MCF 10A (cell line): ENCODE measurements at regions not wholly inside any gene's neighbourhood (a gene's known extent, or its start where the extent isn't known, plus 50 kb on each side); places are given as distances from the start of the nearest gene placed in this dataset.

ENCODE experiments used
- BruUV-seq: library from RNA; stranded (reverse); fragments of 400-500 nt; replicated peaks from 2 replicates; lab custom pipeline; 2021; lab: Mats Ljungman, UMichigan
- CTCF ChIA-PET: fragments of 300-600 bp; sonication (Branson Sonifier 250); formaldehyde crosslinking; extraction: SDS; loops from one replicate; lab custom pipeline; 2021; ENCODE audit warnings: antibody characterized with exemption, inconsistent platforms; lab: Yijun Ruan, JAX
- POLR2A ChIA-PET: fragments of 300-600, 350-650 bp; sonication (Branson Sonifier 250); formaldehyde crosslinking; extraction: SDS; loops from one replicate; lab custom pipeline; 2020; ENCODE audit warnings: antibody characterized with exemption, inconsistent platforms; lab: Yijun Ruan, JAX
- DNase-seq: peaks from one replicate; pipeline ENCODE4 v3.0.0-alpha.2; 2018; ENCODE audit not compliant: unreplicated experiment
- H3K27ac Mint-ChIP-seq: one replicate; pipeline ENCODE4 v1.8.0; 2022; ENCODE audit warnings: mild to moderate bottlenecking, low read depth, mixed read lengths; ENCODE audit not compliant: unreplicated experiment
- H3K27me3 Mint-ChIP-seq: one replicate; pipeline ENCODE4 v1.8.0; 2022; ENCODE audit warnings: mixed read lengths; ENCODE audit not compliant: insufficient read depth, unreplicated experiment
- H3K36me3 Mint-ChIP-seq: one replicate; pipeline ENCODE4 v1.8.0; 2022; ENCODE audit warnings: mild to moderate bottlenecking, moderate library complexity, mixed read lengths; ENCODE audit not compliant: insufficient read depth, unreplicated experiment
- H3K4me1 Mint-ChIP-seq: one replicate; pipeline ENCODE4 v1.8.0; 2022; ENCODE audit warnings: mixed read lengths; ENCODE audit not compliant: insufficient read depth, unreplicated experiment
- H3K4me3 Mint-ChIP-seq: one replicate; pipeline ENCODE4 v1.8.0; 2022; ENCODE audit warnings: mild to moderate bottlenecking, moderate library complexity, mixed read lengths; ENCODE audit not compliant: unreplicated experiment
- H3K9me3 Mint-ChIP-seq: one replicate; pipeline ENCODE4 v1.8.0; 2022; ENCODE audit warnings: mixed read lengths; ENCODE audit not compliant: unreplicated experiment
- intact Hi-C: fragments of 100-400 bp; cut with micrococcal nuclease; formaldehyde crosslinking; loops from 2 replicates; pipeline ENCODE4 v1.14.1; 2022
- TF ChIP-seq, protein P1 (sequence below): fragments of 200-600 bp; IDR thresholded peaks from one replicate; pipeline ENCODE4 v1.8.0; 2022; ENCODE audit warnings: antibody characterized with exemption, mild to moderate bottlenecking; ENCODE audit not compliant: unreplicated experiment

DNA sequence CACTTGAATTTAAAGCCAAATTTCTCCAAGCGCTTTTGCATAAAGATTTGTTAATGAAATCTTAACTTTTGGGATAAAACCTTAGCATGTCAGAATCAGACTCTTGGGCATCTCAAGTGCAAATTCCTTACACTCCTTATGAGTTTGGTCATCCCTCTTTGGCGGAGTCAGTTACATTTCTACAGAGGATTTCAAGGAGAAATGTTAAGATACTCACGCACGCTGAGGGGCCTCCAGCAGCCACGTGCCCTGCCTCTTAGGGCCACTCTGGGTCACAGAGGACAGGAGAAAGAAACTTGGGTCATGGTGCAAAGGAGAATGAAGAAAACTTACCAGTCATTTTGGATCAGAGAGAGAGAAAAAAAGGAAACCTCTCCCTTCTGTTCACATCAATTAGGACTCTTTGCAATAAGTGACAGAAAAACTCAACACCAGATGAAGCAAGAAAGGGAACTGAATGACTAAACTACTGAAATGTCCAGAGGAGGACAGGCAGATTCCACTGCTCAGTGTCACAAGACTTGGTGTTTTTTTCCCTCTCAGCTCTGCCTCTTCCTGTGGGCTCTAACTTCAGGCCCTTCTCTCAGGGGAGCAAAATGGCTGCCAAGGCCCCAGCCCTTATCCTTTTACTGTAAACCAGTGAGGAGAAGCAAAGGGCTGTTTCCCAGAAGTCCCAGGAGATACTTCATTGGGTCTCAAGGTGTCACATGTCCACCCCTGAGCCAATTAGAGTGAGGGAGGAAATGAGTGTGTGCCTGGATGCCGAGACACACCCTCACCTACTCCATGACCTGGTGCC, 63.3 kb upstream of the NFIL3 start:
- POLR2A ChIA-PET, result no interaction called here
- Mint-ChIP-seq H3K4me3 (no peak overlapping the region), H3K36me3 (no peaks in the 10 kb centered on the region), H3K27ac (no peak overlapping the region), H3K9me3 (no peaks in the 10 kb centered on the region), H3K4me1 (no peaks in the 10 kb centered on the region), H3K27me3 (no peaks in the 10 kb centered on the region)
- BruUV-seq, result no TSS peak
- intact Hi-C loops, result no loop called here
- DNase-seq, result no peak
- CTCF ChIA-PET, result no interaction called here
- TF ChIP-seq, protein P1, sequence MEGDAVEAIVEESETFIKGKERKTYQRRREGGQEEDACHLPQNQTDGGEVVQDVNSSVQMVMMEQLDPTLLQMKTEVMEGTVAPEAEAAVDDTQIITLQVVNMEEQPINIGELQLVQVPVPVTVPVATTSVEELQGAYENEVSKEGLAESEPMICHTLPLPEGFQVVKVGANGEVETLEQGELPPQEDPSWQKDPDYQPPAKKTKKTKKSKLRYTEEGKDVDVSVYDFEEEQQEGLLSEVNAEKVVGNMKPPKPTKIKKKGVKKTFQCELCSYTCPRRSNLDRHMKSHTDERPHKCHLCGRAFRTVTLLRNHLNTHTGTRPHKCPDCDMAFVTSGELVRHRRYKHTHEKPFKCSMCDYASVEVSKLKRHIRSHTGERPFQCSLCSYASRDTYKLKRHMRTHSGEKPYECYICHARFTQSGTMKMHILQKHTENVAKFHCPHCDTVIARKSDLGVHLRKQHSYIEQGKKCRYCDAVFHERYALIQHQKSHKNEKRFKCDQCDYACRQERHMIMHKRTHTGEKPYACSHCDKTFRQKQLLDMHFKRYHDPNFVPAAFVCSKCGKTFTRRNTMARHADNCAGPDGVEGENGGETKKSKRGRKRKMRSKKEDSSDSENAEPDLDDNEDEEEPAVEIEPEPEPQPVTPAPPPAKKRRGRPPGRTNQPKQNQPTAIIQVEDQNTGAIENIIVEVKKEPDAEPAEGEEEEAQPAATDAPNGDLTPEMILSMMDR, result no peak

- H3K27me3 Mint-ChIP-seq, result no peaks in the 10 kb centered on the region
- no peaks in the 10 kb centered on the region for H3K9me3 Mint-ChIP-seq
- H3K4me1 Mint-ChIP-seq, result no peaks in the 10 kb centered on the region
- CTCF ChIA-PET, result no interaction called here
- H3K36me3 Mint-ChIP-seq, result no peaks in the 10 kb centered on the region
- H3K27ac Mint-ChIP-seq, result no peak overlapping the region
- H3K4me3 Mint-ChIP-seq, result no peak overlapping the region
- no TSS peak for BruUV-seq
- TF ChIP-seq, protein P1, result no peak
- intact Hi-C loops, result no loop called here
- no peak for DNase-seq
- POLR2A ChIA-PET, result no interaction called here
These were observed 61.4 kb upstream of the NFIL3 start for GRCh38 chr9:91485006-91485405.

- Mint-ChIP-seq H3K4me1 (no peaks in the 10 kb centered on the region), H3K27ac (no peak overlapping the region), H3K36me3 (no peaks in the 10 kb centered on the region), H3K9me3 (no peaks in the 10 kb centered on the region), H3K4me3 (no peak overlapping the region), H3K27me3 (no peaks in the 10 kb centered on the region)
- TF ChIP-seq, protein P1, result no peak
- DNase-seq, result no peak
- ChIA-PET POLR2A (no interaction called here), CTCF (no interaction called here)
- intact Hi-C loops, result no loop called here
- BruUV-seq, result no TSS peak
These were observed 60.2 kb upstream of the NFIL3 start for GRCh38 chr9:91483835-91484234.

DNA sequence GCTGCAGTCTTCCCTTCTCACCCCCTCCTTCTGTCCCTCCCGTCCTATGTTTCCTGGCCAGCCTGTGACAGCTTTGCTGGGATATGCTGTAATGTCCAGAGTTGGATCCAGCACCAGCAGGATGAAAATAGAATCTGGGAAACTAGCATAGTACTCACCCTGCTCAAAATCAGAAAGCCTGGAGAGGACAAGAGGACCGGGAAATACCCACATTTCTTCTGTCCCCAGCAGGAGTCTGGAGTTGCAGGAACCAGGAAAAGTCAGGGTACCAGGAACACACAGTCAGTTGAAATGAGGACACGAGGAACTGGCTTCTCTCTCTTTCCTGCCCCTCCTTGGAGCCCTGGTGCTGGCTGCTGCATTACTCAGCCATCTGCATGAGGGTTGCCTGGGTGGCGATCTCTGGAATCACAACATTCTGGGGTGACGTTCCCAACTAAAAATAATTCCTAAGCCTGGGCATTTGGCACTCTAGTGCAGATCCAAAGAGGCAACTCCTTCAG, 59.6 kb upstream of the NFIL3 start:
- CTCF ChIA-PET, result no interaction called here
- H3K27ac Mint-ChIP-seq, result no peak overlapping the region

More for the DNA sequence above, 59.6 kb upstream of the NFIL3 start:
- Mint-ChIP-seq H3K4me1 (no peaks in the 10 kb centered on the region), H3K36me3 (no peaks in the 10 kb centered on the region), H3K9me3 (no peaks in the 10 kb centered on the region), H3K4me3 (no peak overlapping the region), H3K27me3 (no peaks in the 10 kb centered on the region)
- intact Hi-C loops, result no loop called here
- POLR2A ChIA-PET, result no interaction called here
- BruUV-seq, result no TSS peak
- TF ChIP-seq, protein P1, result no peak
- no peak for DNase-seq
